GM12864 (cell line): ENCODE measurements at regions not wholly inside any gene's neighbourhood (a gene's known extent, or its start where the extent isn't known, plus 50 kb on each side); places are given as distances from the start of the nearest gene placed in this dataset.

ENCODE experiments used
- DNase-seq: peaks from one replicate; pipeline ENCODE4 v3.0.0-alpha.2; 2011; ENCODE audit warnings: low read depth
- H3K4me3 ChIP-seq: 2 replicates; pipeline ENCODE4 v1.5.1; 2011; ENCODE audit warnings: mild to moderate bottlenecking, low read depth, low read length, control low read depth
- CTCF ChIP-seq: IDR thresholded peaks from 2 replicates; pipeline ENCODE4 v1.5.1; 2011; ENCODE audit warnings: low read depth, mild to moderate bottlenecking, moderate library complexity, low read length, control low read depth, inconsistent platforms; ENCODE audit errors: missing control alignments

- TF ChIP-seq CTCF: no peak
- no peak for DNase-seq
- H3K4me3 ChIP-seq: no peak overlapping the region
Observed at GRCh38 chr20:2234598-2235191, 61.1 kb upstream of the TGM3 start.

GRCh38 chr20:2236256-2236655 lies 59.5 kb upstream of the TGM3 start:
- DNase-seq: no peak
- no peak overlapping the region for H3K4me3 ChIP-seq
- TF ChIP-seq CTCF: no peak

DNA sequence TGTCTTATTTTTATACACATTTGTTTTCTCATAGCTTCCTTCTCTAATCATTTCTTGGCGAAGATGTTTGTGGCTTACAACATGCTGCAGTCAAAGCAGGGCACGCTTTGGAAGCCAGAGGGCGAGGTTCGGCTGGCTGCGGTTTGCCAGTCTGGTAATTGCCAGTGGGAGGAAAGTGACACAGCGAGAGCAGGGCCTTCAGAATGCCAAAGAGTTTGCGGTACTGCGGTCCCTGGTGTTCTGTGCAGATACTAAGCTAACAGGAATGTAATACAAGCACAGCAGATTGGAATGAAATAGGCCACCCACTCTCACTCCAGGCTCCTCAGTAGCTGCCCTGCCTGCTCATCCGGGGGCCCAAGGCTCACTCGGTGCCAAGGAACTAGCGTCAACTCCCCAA lies 58.7 kb upstream of the TGM3 start:
- H3K4me3 ChIP-seq: no peak overlapping the region
- no peak for DNase-seq
- TF ChIP-seq CTCF: no peak

DNA sequence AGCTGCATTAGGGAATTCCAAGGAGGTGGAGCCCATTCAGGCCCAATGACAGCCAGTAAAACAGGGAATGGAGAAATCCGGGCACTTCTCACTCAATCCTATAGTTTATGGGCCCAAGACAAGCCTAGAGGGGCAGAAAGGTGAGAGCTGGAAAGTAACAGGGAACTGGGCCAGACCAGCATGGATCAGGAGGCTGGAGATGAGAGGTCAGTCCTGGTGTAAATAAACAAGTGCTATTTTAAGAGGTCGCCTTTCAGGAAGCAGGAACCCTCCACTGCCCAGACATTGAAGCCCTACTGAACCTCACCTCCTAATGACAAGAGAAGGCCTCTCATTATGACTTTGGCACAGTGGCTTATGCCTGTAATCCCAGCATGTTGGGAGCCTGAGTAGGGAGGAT lies 57.2 kb upstream of the TGM3 start:
- no peak for TF ChIP-seq CTCF
- H3K4me3 ChIP-seq: no peak overlapping the region
- DNase-seq: no peak

- no peak overlapping the region for H3K4me3 ChIP-seq
- no peak for DNase-seq
- no peak for TF ChIP-seq CTCF
Observed at GRCh38 chr20:2240835-2241234, 55.0 kb upstream of the TGM3 start.

- H3K4me3 ChIP-seq: no peak overlapping the region
- DNase-seq: no peak
- TF ChIP-seq CTCF: no peak
Observed at GRCh38 chr20:2242678-2243077, 53.1 kb upstream of the TGM3 start.

- TF ChIP-seq CTCF: no peak
- no peak overlapping the region for H3K4me3 ChIP-seq
- DNase-seq: no peak
Observed at GRCh38 chr20:2244523-2244922, 51.3 kb upstream of the TGM3 start.
